ENCODE measurements at regions not wholly inside any gene's neighbourhood (a gene's known extent, or its start where the extent isn't known, plus 50 kb on each side); places are given as distances from the start of the nearest gene placed in this dataset.

DNA sequence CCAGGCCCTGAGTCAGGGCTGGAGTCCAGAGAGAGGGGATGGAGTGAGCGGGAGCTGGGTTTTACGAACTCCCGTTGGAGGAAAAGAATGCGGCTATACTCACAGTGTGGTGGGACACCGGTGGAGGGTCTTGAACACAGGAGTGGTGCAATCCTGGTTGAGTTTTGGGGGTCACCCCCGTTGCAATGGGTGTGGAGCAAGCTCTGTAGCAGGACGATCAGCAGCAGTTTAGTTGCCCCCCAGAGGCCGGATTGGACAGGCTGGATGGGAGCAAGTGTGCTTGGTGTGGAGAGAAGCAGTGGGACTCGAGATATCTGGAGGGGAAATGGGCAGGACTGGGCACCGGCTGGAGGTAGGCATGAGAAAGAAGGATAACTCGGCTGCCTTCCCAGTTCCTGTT, 72.3 kb upstream of the TWIST2 start:
- TF ChIP-seq FOXM1 (IDR thresholded peaks at IDR 0.05; ENCODE audit: borderline replicate concordance) (no peak), SP1 (IDR thresholded peaks at IDR 0.05) (no peak), HDGF (IDR thresholded peaks at IDR 0.05; ENCODE audit: borderline replicate concordance) (no peak), L3MBTL2 (conservative IDR thresholded peaks at IDR 0.05) (no peak), TARDBP (IDR thresholded peaks at IDR 0.05) (no peak), SUZ12 (IDR thresholded peaks at IDR 0.05) (no peak)
